H9 (cell line): ENCODE measurements at regions not wholly inside any gene's neighbourhood (a gene's known extent, or its start where the extent isn't known, plus 50 kb on each side); places are given as distances from the start of the nearest gene placed in this dataset.
"Not testable (repeated sequence)": the region's sequence is repeated elsewhere in the genome, so short reads cannot be mapped to it uniquely, and the experiment has no call there.

Source experiments
- DNase-seq: peaks from one replicate; pipeline ENCODE4 v3.0.0-alpha.2; 2017
- H2AFZ ChIP-seq: one replicate; pipeline ENCODE4 v1.6.1; 2013; ENCODE audit warnings: mild to moderate bottlenecking, low read length, control low read depth, moderate library complexity
- H2AK5ac ChIP-seq: 2 replicates; pipeline ENCODE4 v1.6.1; 2013; ENCODE audit warnings: low read length, control low read depth, mixed read lengths; ENCODE audit not compliant: insufficient read length
- H2BK120ac ChIP-seq: one replicate; pipeline ENCODE4 v1.6.1; 2013; ENCODE audit warnings: low read depth, mild to moderate bottlenecking, low read length, control low read depth, inconsistent platforms; ENCODE audit not compliant: poor library complexity, severe bottlenecking
- H2BK12ac ChIP-seq: 2 replicates; pipeline ENCODE4 v1.6.1; 2013; ENCODE audit warnings: low read length, control low read depth, mixed read lengths, low read depth; ENCODE audit not compliant: insufficient read length
- H2BK15ac ChIP-seq: 2 replicates; pipeline ENCODE4 v1.6.1; 2013; ENCODE audit warnings: low read depth, low read length, control low read depth
- H2BK20ac ChIP-seq: one replicate; pipeline ENCODE4 v1.6.1; 2013; ENCODE audit warnings: low read depth, mild to moderate bottlenecking, low read length, control low read depth, inconsistent platforms; ENCODE audit not compliant: poor library complexity, severe bottlenecking
- H2BK5ac ChIP-seq: 2 replicates; pipeline ENCODE4 v1.6.1; 2013; ENCODE audit warnings: low read length, control low read depth, mixed read lengths; ENCODE audit not compliant: insufficient read length
- H3K14ac ChIP-seq: 2 replicates; pipeline ENCODE4 v1.6.1; 2013; ENCODE audit warnings: low read length, control low read depth; ENCODE audit not compliant: insufficient read depth
- H3K18ac ChIP-seq: 2 replicates; pipeline ENCODE4 v1.6.1; 2013; ENCODE audit warnings: low read depth, mild to moderate bottlenecking, mixed read lengths, low read length, control low read depth; ENCODE audit not compliant: insufficient read length
- H3K23ac ChIP-seq: 2 replicates; pipeline ENCODE4 v1.6.1; 2013; ENCODE audit warnings: low read length, control low read depth, mixed read lengths, low read depth; ENCODE audit not compliant: insufficient read length
- H3K23me2 ChIP-seq: 2 replicates; pipeline ENCODE4 v1.6.1; 2013; ENCODE audit warnings: low read depth, mild to moderate bottlenecking, mixed read lengths, low read length, control low read depth; ENCODE audit not compliant: insufficient read length, poor library complexity, severe bottlenecking
- H3K27ac ChIP-seq: 2 replicates; pipeline ENCODE4 v1.5.1; 2013; ENCODE audit warnings: low read length, control low read depth, mixed read lengths, low read depth; ENCODE audit not compliant: insufficient read length
- H3K27me3 ChIP-seq: 2 replicates; pipeline ENCODE4 v1.6.1; 2013; ENCODE audit warnings: low read length, control low read depth, inconsistent platforms; ENCODE audit not compliant: insufficient read depth
- H3K4ac ChIP-seq: 2 replicates; pipeline ENCODE4 v1.6.1; 2013; ENCODE audit warnings: low read depth, mild to moderate bottlenecking, control low read depth, inconsistent platforms, low read length, moderate library complexity
- H3K4me1 ChIP-seq: 2 replicates; pipeline ENCODE4 v1.6.1; 2013; ENCODE audit warnings: low read length, control low read depth, inconsistent platforms; ENCODE audit not compliant: insufficient read depth
- H3K4me2 ChIP-seq: 2 replicates; pipeline ENCODE4 v1.6.1; 2013; ENCODE audit warnings: low read length, control low read depth, mixed read lengths; ENCODE audit not compliant: insufficient read length, insufficient read depth
- H3K56ac ChIP-seq: 2 replicates; pipeline ENCODE4 v1.6.1; 2013; ENCODE audit warnings: low read depth, mild to moderate bottlenecking, mixed read lengths, low read length, control low read depth; ENCODE audit not compliant: insufficient read length
- H3K79me1 ChIP-seq: 2 replicates; pipeline ENCODE4 v1.6.1; 2013; ENCODE audit warnings: low read depth, mild to moderate bottlenecking, moderate library complexity, low read length, control low read depth, inconsistent platforms; ENCODE audit not compliant: insufficient read depth, poor library complexity, severe bottlenecking
- H3K79me2 ChIP-seq: 2 replicates; pipeline ENCODE4 v1.6.1; 2013; ENCODE audit warnings: low read length, control low read depth, inconsistent platforms; ENCODE audit not compliant: insufficient read depth
- H3K9ac ChIP-seq: 2 replicates; pipeline ENCODE4 v1.6.1; 2013; ENCODE audit warnings: low read length, control low read depth, mixed read lengths; ENCODE audit not compliant: insufficient read length; ENCODE audit errors: extremely low read depth
- H3K9me3 ChIP-seq: one replicate; pipeline ENCODE4 v1.6.1; 2013; ENCODE audit warnings: low read depth, low read length, inconsistent platforms; ENCODE audit not compliant: control insufficient read depth
- H3T11ph ChIP-seq: one replicate; pipeline ENCODE4 v1.6.1; 2013; ENCODE audit warnings: mild to moderate bottlenecking, low read length, control low read depth, inconsistent platforms
- H4K20me1 ChIP-seq: one replicate; pipeline ENCODE4 v1.6.1; 2013; ENCODE audit not compliant: control insufficient read depth, insufficient read length, insufficient read depth
- H4K5ac ChIP-seq: 2 replicates; pipeline ENCODE4 v1.6.1; 2013; ENCODE audit warnings: low read depth, mild to moderate bottlenecking, mixed read lengths, low read length, control low read depth; ENCODE audit not compliant: insufficient read length
- H4K8ac ChIP-seq: replicated peaks from 2 replicates; pipeline ENCODE4 v1.6.1; 2013; ENCODE audit warnings: low read length, control low read depth, mixed read lengths, low read depth; ENCODE audit not compliant: insufficient read length
- H4K91ac ChIP-seq: 2 replicates; pipeline ENCODE4 v1.6.1; 2013; ENCODE audit warnings: low read depth, mild to moderate bottlenecking, moderate library complexity, mixed read lengths, low read length, control low read depth; ENCODE audit not compliant: insufficient read length
- H3K27ac Mint-ChIP-seq, 3 experiments: 2 replicates in 2 of 3; 3 replicates in 1 of 3; pipeline ENCODE4 v1.8.0; 2020 to 2021; ENCODE audit warnings: mixed read lengths in 3 of 3, mild to moderate bottlenecking in 1 of 3, moderate library complexity in 1 of 3
- H3K27me3 Mint-ChIP-seq: 2 replicates; pipeline ENCODE4 v1.8.0; 2021; ENCODE audit warnings: low read depth, mild to moderate bottlenecking, moderate library complexity, mixed read lengths
- H3K36me3 Mint-ChIP-seq, 3 experiments: 2 replicates in 2 of 3; 3 replicates in 1 of 3; pipeline ENCODE4 v1.8.0; 2020 to 2021; ENCODE audit warnings: low read depth in 3 of 3, mixed read lengths in 3 of 3; ENCODE audit not compliant: insufficient read depth in 1 of 3
- H3K4me1 Mint-ChIP-seq, 2 experiments: 2 replicates each; pipeline ENCODE4 v1.8.0; 2020; ENCODE audit warnings: mixed read lengths in 2 of 2
- H3K4me3 Mint-ChIP-seq, 2 experiments: 2 replicates in 1 of 2; 3 replicates in 1 of 2; pipeline ENCODE4 v1.8.0; 2020 to 2021; ENCODE audit warnings: mild to moderate bottlenecking in 2 of 2, mixed read lengths in 2 of 2, moderate library complexity in 1 of 2
- H3K9me3 Mint-ChIP-seq, 2 experiments: 2 replicates in 1 of 2; 3 replicates in 1 of 2; pipeline ENCODE4 v1.8.0; 2020; ENCODE audit warnings: mild to moderate bottlenecking in 2 of 2, mixed read lengths in 2 of 2, moderate library complexity in 1 of 2
- WGBS: extraction: QIAGEN DNeasy Blood & Tissue Kit; methylation state at CpG from one replicate; pipeline ENCODE4 v1.1.7; 2013; ENCODE audit warnings: missing lambda C conversion rate, low lambda C conversion rate, mixed read lengths; ENCODE audit not compliant: insufficient read length; ENCODE audit errors: extremely low coverage; 5-methylcytosine and 5-hydroxymethylcytosine counted together
- TF ChIP-seq, protein P1 (sequence below): fragments of 200-600 bp; sonication (generic); conservative IDR thresholded peaks from 3 replicates; pipeline ENCODE4 v1.8.0; 2021; ENCODE audit warnings: antibody characterized with exemption, mild to moderate bottlenecking

DNA sequence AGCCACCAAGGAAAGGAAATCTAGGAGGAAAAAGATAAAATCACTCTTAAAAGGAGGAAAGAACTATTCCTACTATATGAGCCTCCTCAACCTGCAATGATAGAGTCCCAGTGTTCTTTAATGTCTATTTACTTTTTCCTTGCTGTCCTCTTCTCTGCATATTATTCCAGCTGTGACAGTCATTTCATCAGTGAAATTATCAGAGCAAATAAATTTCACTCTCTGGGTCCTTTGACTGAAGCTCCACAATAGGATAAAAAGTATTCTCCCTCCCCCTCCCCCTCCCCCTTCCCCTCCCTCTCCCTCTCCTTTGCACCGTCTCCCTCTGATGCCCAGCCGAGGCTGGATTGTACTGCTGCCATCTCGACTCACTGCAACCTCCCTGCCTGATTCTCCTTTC is 107.5 kb upstream of the DPT start:
- H3K27ac Mint-ChIP-seq = no peak overlapping the region
- Histone ChIP-seq H3K56ac (no peak overlapping the region), H4K91ac (no peak overlapping the region), H3K14ac (no peak overlapping the region), H3K27ac (no peak overlapping the region), H3K4ac (no peak overlapping the region), H3K23ac (no peak overlapping the region), H3K9me3 (no peaks in the 10 kb centered on the region), H3K18ac (no peak overlapping the region), H3K79me1 (no peaks in the 10 kb centered on the region), H3K4me1 (no peaks in the 10 kb centered on the region), H4K20me1 (no peaks in the 10 kb centered on the region), H2AK5ac (no peak overlapping the region), H2AFZ (no peak overlapping the region), H4K8ac (no peak overlapping the region), H2BK120ac (no peak overlapping the region), H3K23me2 (no peaks in the 10 kb centered on the region), H3K4me2 (no peak overlapping the region), H3T11ph (no peak overlapping the region), H2BK20ac (no peak overlapping the region), H3K79me2 (no peaks in the 10 kb centered on the region), H4K5ac (no peak overlapping the region), H2BK12ac (no peak overlapping the region), H3K9ac (no peak overlapping the region), H3K27me3 (no peaks in the 10 kb centered on the region), H2BK5ac (no peak overlapping the region), H2BK15ac (no peak overlapping the region)
- no peaks in the 10 kb centered on the region for H3K27me3 Mint-ChIP-seq
- DNase-seq = no peak
- H3K4me3 Mint-ChIP-seq = no peak overlapping the region
- TF ChIP-seq, protein P1, sequence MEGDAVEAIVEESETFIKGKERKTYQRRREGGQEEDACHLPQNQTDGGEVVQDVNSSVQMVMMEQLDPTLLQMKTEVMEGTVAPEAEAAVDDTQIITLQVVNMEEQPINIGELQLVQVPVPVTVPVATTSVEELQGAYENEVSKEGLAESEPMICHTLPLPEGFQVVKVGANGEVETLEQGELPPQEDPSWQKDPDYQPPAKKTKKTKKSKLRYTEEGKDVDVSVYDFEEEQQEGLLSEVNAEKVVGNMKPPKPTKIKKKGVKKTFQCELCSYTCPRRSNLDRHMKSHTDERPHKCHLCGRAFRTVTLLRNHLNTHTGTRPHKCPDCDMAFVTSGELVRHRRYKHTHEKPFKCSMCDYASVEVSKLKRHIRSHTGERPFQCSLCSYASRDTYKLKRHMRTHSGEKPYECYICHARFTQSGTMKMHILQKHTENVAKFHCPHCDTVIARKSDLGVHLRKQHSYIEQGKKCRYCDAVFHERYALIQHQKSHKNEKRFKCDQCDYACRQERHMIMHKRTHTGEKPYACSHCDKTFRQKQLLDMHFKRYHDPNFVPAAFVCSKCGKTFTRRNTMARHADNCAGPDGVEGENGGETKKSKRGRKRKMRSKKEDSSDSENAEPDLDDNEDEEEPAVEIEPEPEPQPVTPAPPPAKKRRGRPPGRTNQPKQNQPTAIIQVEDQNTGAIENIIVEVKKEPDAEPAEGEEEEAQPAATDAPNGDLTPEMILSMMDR = no peak
- H3K9me3 Mint-ChIP-seq = peaks cover 17 to 21% of the 10 kb centered on the region in 2 experiments
- peaks cover 6 to 9% of the 10 kb centered on the region in 2 experiments for H3K4me1 Mint-ChIP-seq
- H3K36me3 Mint-ChIP-seq = peaks cover 0 to 10% (median 5%) of the 10 kb centered on the region in 3 experiments; a peak in 3 of 7 replicates
- WGBS = no CpG with 5 or more reads among the region's 3 CpGs

DNA sequence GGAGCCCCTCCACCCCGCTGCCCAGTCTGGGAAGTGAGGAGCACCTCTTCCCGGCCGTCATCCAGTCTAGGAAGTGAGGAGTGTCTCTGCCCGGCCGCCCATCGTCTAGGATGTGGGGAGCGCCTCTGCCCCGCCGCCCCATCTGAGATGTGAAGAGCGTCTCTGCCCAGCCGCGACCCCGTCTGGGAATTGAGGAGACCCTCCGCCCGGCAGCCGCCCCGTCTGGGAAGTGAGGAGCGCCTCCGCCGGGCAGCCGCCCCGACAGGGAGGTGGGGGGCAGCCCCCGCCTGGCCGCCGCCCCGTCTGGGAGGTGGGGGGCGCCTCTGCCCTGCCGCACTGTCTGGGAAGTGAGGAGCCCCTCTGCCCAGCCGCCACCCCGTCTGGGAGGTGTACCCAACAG is 108.2 kb upstream of the DPT start:
- not testable (repeated sequence) for H2BK15ac ChIP-seq, H4K91ac ChIP-seq, H3K23ac ChIP-seq, H2AFZ ChIP-seq, H3K4me3 Mint-ChIP-seq, H3K9me3 ChIP-seq, H3K4me1 Mint-ChIP-seq, H3K9ac ChIP-seq, H3K27me3 ChIP-seq, H3K79me1 ChIP-seq, H4K20me1 ChIP-seq, DNase-seq, H2AK5ac ChIP-seq, H3K36me3 Mint-ChIP-seq, H3T11ph ChIP-seq, H3K18ac ChIP-seq, H2BK12ac ChIP-seq, H3K27me3 Mint-ChIP-seq, H3K4me2 ChIP-seq, H2BK20ac ChIP-seq, H3K56ac ChIP-seq, H4K5ac ChIP-seq, H4K8ac ChIP-seq, H3K27ac ChIP-seq, H3K27ac Mint-ChIP-seq, H3K4ac ChIP-seq, H2BK5ac ChIP-seq, H3K79me2 ChIP-seq, H2BK120ac ChIP-seq, H3K23me2 ChIP-seq, H3K14ac ChIP-seq, H3K4me1 ChIP-seq
- H3K9me3 Mint-ChIP-seq = peaks cover 17 to 21% of the 10 kb centered on the region in 2 experiments
- WGBS = no CpG with 5 or more reads among the region's 30 CpGs
